Brain microvascular endothelial cell (primary cell): ENCODE measurements at regions not wholly inside any gene's neighbourhood (a gene's known extent, or its start where the extent isn't known, plus 50 kb on each side); places are given as distances from the start of the nearest gene placed in this dataset.

Experiments
- DNase-seq: peaks from one replicate; pipeline ENCODE4 v3.0.0-alpha.2; 2020
- H3K27ac ChIP-seq: fragments of 250-450 bp; sonication (Bioruptor Pico); 2 replicates; pipeline ENCODE4 v1.5.1; 2020; ENCODE audit warnings: mild to moderate bottlenecking, moderate library complexity
- H3K27me3 ChIP-seq: fragments of 250-450 bp; sonication (Bioruptor Pico); replicated peaks from 2 replicates; pipeline ENCODE4 v1.5.1; 2020; ENCODE audit warnings: mild to moderate bottlenecking
- H3K36me3 ChIP-seq: fragments of 250-450 bp; sonication (Bioruptor Pico); replicated peaks from 2 replicates; pipeline ENCODE4 v1.5.1; 2020; ENCODE audit warnings: mild to moderate bottlenecking
- H3K4me3 ChIP-seq: 2 replicates; pipeline ENCODE4 v1.5.1; 2011; ENCODE audit warnings: low read depth, mild to moderate bottlenecking, control low read depth, low read length, moderate library complexity
- in situ Hi-C: cut with HindIII; loops from 2 replicates; pipeline ENCODE4 v1.10.0; 2017; ENCODE audit warnings: low sequenced_read_pairs, low pct_ligation_motif_present
- TF ChIP-seq, protein P1 (sequence below): IDR thresholded peaks from 2 replicates; pipeline ENCODE4 v1.5.1; 2011; ENCODE audit warnings: low read depth, mild to moderate bottlenecking, moderate library complexity, low read length, control low read depth, inconsistent platforms; ENCODE audit errors: missing control alignments

DNA sequence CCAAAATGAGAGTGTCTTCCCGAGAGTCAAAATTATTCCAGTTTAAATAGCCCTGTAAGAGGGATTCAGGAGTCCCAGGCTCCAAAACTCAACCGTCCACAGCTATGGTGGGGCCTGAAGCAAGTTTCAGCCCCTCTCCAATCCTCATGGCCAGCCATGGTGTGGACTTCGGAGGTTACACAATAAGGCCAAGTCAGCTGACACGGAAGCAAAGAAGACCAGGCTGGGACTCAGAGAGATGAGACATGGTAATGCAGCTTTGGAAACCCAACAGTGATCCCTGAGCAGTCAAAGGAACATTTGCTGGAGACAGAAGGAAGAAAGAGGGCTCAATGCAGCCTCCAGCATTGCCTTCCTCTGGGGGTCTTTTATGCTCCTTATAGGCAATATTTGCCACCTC, 324.6 kb upstream of the TLE3 start:
- H3K27ac ChIP-seq, result no peak overlapping the region
- no peaks in the 10 kb centered on the region for H3K36me3 ChIP-seq
- no peak overlapping the region for H3K4me3 ChIP-seq
- peaks cover 53% of the 10 kb centered on the region for H3K27me3 ChIP-seq
- DNase-seq, result no peak
- in situ Hi-C loops, result no loop called here
- TF ChIP-seq, protein P1, sequence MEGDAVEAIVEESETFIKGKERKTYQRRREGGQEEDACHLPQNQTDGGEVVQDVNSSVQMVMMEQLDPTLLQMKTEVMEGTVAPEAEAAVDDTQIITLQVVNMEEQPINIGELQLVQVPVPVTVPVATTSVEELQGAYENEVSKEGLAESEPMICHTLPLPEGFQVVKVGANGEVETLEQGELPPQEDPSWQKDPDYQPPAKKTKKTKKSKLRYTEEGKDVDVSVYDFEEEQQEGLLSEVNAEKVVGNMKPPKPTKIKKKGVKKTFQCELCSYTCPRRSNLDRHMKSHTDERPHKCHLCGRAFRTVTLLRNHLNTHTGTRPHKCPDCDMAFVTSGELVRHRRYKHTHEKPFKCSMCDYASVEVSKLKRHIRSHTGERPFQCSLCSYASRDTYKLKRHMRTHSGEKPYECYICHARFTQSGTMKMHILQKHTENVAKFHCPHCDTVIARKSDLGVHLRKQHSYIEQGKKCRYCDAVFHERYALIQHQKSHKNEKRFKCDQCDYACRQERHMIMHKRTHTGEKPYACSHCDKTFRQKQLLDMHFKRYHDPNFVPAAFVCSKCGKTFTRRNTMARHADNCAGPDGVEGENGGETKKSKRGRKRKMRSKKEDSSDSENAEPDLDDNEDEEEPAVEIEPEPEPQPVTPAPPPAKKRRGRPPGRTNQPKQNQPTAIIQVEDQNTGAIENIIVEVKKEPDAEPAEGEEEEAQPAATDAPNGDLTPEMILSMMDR, result no peak

DNA sequence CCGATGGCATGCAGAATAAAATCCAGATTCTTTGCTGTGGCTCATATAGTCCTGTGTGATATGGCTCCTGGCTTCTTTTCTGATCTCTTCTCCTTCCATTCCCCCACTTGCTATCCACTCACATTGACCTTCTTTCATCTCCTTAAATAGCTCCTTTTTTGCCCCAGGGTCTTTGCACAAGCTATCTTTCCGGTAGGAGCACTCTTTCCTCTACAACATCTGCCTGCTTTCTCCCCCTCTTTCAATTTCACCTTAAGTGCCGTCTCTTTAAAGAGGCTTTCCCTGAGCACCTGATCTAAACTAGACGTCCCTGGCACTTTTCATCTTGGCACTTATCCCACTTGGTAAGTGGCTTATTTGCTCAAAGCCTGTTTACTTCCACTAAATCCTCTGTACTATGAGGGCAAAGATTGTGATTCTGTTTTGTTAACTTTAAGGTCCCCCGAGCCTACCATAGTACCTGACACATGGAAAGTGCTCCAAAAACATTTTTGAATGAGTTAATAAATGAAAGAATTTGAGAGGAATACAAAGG, 323.3 kb upstream of the TLE3 start:
- in situ Hi-C loops, result no loop called here
- Histone ChIP-seq H3K36me3 (no peaks in the 10 kb centered on the region), H3K27ac (no peak overlapping the region), H3K4me3 (no peak overlapping the region), H3K27me3 (peaks cover 54% of the 10 kb centered on the region)
- DNase-seq, result no peak
- TF ChIP-seq, protein P1, result no peak

- peaks cover 54% of the 10 kb centered on the region for H3K27me3 ChIP-seq
- in situ Hi-C loops, result no loop called here
- no peak overlapping the region for H3K4me3 ChIP-seq
- TF ChIP-seq, protein P1, result no peak
- no peak overlapping the region for H3K27ac ChIP-seq
- DNase-seq, result no peak
- H3K36me3 ChIP-seq, result no peaks in the 10 kb centered on the region
These were observed 322.6 kb upstream of the TLE3 start for GRCh38 chr15:70420086-70420947.

- in situ Hi-C loops, result no loop called here
- Histone ChIP-seq H3K36me3 (no peaks in the 10 kb centered on the region), H3K27me3 (peaks cover 51% of the 10 kb centered on the region), H3K4me3 (no peak overlapping the region), H3K27ac (no peak overlapping the region)
- DNase-seq, result no peak
- TF ChIP-seq, protein P1, result no peak
These were observed 321.2 kb upstream of the TLE3 start for GRCh38 chr15:70418943-70419342.

GRCh38 chr15:70417535-70417934, 319.8 kb upstream of the TLE3 start:
- H3K27me3 ChIP-seq, result peaks cover 46% of the 10 kb centered on the region
- in situ Hi-C loops, result no loop called here
- TF ChIP-seq, protein P1, result no peak
- H3K4me3 ChIP-seq, result no peak overlapping the region
- H3K36me3 ChIP-seq, result no peaks in the 10 kb centered on the region
- no peak overlapping the region for H3K27ac ChIP-seq
- DNase-seq, result no peak
